NOMO-1 treated with DMSO at 0.1 percent for 48 hours (cell line): ENCODE measurements at regions not wholly inside any gene's neighbourhood (a gene's known extent, or its start where the extent isn't known, plus 50 kb on each side); places are given as distances from the start of the nearest gene placed in this dataset.
A peak's percentile ranks its signal among the peaks of the same experiment; 100 is the strongest.

Experiments used
- DNase-seq: peaks from one replicate; lab custom pipeline; 2025; ENCODE audit not compliant: unreplicated experiment; lab: John Stamatoyannopoulos, UW

DNA sequence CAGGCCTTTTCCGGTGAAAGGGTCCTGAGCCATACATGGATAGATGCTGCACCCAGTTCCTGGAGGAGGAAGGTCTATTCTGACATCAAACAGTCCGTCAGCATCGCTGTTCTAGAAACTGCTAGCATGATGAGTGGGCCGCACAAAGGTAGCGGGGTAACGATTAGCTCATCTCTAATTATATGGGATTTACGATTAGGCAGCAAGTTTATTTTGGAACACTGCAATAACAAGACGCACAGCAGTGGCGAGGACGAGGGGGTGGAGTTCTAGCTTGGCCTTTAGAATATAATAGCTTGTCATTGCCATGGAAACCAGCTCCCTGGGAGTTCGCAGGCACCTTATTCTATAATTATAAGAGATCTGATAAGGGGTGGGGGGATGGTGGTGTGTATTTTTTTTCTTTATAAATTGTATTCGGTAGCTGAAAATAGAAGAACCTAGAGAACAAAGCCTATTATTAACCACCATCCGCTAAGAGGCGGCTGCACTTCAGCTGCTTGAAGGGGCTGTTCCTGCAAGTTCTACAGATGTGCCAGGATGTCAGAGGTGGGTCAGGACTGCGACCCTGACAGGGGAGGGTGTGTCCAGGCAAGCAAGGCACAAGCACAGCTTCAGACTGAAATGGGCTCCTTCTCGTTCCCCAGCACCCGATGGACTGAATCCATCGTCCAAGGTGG lies 311.0 kb downstream of the AGTPBP1 start:
- no peak for DNase-seq

DNA sequence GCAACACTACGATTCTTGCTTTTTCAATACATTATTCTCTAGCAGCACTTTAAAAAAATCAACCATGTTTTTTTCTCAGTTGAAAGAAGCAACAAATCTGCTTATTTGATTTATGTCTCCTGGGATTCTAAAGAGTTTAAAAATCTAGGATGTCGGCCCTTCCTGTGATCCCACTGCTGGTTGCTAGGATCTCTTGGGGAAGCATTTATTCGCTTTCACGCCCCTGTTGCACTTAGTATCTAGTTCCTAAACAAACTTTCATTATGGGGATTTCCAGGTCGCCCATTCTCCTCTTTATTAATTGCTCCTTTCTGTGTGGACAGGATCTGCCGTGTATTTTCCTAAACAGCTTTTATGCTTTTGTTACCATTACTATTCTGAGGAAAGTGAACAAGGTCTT lies 313.5 kb downstream of the AGTPBP1 start:
- no peak for DNase-seq

DNA sequence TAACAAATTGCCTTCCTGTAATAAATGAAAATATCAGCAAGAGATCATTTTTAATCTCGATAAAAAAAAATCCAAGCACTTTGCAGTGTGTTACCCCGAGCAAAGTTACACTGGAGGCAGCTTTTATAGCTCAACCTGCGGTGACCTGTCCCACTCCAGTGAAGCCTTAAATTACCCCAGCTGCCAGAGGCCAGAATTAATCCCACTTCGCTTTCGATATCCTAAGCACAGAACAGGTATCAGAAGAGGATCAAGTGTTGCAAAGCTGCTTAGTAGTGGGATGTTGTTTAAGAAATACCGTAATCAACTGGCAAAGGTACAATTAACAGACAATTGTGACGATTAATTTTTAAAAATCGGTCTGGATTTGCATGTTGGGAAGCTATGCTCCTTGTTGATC lies 314.0 kb downstream of the AGTPBP1 start:
- no peak for DNase-seq

DNA sequence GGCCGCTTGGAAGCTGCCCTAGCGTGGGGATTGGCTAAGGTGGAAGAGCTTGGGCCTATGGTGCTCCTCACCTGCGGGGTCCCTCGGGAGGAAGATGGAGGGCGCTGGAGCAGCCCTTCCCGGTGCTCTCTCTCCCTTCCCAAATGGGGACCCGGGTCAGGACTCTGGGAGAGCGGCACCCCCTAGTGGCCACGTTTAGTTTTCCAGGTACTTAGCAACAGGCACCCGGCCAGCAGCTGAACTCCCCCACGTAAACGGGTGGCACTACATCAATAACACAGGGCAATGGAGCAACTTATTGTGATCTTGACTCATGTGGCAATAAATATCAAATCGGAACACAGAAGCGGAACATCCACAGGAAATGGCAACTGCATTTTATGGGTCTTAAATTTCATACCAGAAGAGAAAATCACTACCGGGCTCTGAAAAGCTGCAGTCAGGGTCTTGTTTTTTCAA lies 316.6 kb downstream of the AGTPBP1 start:
- DNase-seq, result peak; percentile 5

DNA sequence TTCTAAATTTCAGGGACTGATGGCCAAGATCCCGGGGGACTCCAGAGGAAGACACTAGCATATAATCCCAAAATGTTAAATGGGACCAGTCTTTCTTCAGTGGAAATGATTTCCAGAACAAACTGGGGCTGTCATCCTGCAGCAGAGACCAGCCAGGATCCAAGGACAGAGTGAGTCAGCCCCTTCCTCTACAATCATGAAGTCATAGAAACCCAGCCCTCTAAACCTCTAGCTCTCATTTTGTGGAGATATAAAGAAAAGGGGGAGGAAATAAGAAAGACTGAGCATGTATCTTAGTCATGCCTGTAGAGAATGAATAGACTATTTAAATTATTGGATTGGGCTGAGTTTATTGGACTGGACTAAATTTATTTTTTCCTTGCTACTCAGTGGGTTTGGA lies 318.3 kb downstream of the AGTPBP1 start:
- DNase-seq, result no peak

DNA sequence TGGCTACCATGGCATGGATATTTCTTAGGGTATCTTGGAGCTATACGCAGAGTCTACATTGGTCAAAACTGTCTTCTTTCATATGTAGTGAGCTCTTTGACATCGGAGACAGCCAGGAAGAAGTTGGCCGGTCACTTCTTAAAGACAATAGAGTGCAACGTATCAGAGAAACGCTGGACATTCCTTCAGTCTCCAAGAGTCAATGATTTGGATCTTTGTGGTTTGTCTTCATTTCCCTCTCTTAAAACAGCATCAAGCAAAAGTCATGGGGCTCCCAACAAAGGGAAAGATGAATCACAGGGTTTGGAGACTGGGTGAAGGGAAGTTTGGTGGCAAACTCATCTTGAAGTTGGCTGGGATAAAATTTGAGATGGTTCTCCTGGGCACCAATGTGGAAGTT lies 320.1 kb downstream of the AGTPBP1 start:
- DNase-seq, result no peak

DNA sequence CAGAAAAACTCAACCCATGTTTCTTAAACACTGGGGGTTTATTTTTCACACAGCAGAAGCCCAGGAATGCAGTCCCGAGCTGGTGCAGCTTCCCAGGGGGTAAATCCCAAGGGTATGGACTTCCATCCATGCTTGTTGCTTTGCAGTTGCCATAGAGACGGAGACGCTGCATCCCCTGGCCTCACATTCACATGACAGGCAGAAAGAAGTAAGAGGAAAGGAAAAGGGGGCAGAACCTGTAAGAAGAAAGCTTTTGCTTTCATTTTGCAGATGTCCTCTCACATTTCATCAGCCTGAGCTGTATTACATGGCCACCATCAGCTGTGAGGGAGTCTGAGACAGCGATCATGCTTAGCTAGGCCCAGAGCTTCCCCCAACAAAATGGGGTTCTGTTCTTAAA lies 321.0 kb downstream of the AGTPBP1 start:
- DNase-seq, result no peak

DNA sequence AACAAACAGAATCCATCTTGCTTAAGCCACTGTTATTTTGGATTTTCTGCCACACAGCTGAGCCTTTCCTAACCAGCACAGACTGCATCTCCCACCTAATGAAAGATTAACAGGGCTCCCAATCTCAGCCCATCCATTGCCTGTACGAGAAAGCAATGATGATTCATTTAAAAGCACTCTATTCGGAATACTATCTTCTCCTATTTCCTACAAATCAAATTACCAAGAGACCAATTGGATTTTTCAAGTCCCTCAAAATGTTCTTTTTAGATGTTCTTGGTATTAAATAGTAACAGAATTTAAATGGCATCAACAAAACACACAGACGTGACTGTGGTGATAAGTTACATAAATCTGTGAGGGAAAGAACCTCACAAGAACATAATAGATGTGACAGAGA lies 324.1 kb downstream of the AGTPBP1 start:
- DNase-seq, result no peak

DNA sequence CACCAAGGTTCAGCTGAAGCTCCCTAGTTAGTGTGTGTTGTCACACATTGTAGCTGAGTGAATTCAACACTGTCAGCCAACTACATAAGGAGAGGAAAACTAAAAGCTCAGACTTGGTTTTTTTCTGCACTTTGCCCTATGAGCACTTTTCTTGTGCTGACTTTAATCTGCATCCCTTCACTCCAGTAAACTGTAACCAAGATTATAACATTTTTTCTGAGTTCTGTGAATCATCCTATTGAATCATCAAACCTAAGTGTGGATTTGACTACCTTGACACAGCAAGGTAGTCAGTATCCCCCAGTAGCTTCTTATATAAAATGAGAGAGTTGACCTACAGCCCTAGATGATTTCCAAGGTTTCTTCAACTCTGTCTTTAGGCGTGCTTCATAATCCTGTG lies 325.0 kb downstream of the AGTPBP1 start:
- DNase-seq, result no peak

DNA sequence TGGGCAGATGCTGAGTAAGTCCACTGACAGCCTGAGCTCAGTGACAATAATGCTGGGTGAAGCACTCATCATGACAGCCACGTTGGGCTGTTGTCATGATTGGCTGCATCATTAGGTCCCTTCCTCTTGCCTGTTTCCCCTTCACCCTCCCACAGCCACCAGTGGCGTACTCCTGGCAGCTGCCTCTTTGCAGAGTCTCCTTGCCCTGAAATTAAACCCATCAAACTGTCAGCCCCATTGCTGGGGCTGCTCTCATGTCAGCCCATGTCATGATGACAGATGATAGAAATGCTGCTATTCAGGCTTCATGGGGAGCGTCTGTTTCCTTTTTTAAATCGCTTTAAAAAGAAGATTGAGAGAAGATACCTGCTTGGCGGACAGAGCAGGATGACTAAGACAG lies 327.4 kb downstream of the AGTPBP1 start:
- no peak for DNase-seq

DNA sequence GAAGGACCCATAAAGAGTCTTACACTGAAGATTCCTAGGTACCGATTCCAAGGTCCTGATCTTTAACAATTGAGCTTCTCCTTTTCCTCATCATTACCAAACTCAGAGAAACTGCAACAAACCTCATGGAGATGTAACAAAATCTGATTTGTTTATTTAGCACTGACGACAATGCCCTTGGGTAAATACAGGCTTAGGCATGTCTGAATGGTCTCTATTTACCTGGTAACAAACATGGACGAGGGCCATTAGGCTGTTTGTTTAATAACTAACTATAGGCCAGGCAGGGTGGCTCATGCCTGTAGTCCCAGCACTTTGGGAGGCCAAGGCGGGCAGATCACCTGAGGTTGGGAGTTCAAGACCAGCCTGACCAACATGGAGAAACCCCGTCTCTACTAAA lies 333.3 kb downstream of the AGTPBP1 start:
- DNase-seq, result no peak

DNA sequence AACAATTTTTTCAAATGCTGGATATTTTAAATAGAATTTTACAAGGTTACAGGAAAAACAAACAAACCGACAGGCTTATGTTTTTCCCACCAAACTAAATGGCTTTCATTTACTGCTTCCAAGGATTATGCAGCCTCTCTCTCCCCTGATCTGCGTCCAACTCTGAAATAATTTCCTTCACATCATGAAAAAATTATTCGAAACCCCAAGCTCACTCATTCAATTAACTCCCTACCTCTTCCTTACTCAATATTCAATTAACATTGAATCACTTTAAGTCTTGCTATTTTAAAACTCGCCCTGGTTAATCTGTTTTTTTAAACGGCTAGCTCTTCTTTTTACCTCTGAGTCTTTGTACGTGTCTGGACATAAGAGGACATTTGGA lies 336.2 kb downstream of the AGTPBP1 start:
- no peak for DNase-seq

DNA sequence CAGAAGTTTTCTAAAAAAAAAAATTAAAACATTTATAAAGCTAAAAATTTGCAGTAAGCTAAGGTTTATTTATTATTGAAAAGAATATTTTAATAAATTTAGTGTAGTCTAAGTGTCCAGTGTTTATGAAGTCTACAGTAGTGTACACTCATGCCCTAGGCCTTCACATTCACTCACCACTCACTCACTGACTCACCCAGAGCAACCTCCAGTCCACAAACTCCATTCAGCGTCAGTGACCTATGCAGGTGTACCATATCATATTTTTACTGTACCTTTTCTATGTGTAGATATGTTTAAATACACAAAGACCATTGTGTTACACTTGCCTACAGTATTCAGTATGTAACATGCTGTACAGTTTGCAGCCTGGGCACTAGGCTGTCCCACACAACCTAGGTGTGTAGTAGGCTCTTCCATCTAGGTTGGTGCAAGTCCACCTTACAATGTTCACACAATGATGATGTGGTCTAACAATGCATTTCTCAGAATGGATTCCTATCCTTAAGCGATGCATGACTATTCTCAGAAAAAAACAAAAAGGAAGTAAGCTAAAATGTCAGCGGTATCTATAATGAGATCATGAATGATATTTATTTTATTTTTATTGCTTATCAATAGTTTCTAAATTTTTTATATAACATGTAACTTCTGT lies 336.7 kb downstream of the AGTPBP1 start:
- no peak for DNase-seq

DNA sequence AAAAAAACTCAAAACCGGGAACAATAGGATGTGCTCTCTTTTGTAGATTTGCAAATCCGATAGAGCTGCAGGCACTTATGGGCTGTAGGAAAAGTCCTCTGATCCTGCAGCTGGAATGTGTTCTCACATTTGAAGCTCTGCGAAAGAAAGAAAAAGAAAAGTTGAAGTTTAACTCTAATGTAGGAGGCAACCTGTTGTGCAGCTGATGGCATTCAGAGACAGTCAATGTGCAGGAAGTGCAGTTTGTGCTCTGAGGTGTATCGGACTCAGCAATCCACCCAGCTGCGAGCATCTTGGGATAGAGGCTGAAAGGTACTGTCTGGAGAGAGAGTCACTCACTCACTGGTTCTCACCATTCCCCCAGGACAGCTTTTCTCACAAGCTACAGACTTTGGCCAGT lies 339.2 kb downstream of the AGTPBP1 start:
- no peak for DNase-seq

DNA sequence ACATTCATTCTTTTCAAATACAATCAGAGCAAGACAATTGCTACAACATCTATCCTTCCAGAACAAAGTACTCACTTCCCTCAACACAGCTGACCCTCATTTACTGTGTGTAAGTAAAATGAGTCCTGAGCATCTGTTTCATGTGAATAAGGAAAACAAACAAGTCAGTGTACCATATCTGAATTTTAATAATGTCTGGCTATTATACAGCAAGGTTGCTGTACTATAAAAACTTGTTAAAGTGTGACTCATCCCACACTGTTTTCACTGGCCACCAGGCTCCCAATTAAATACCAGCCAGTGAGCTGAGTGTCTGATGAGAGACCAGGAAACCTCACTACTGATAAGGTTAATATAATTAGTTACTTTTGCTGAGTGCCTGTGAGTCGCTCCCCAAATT lies 339.8 kb downstream of the AGTPBP1 start:
- no peak for DNase-seq

DNA sequence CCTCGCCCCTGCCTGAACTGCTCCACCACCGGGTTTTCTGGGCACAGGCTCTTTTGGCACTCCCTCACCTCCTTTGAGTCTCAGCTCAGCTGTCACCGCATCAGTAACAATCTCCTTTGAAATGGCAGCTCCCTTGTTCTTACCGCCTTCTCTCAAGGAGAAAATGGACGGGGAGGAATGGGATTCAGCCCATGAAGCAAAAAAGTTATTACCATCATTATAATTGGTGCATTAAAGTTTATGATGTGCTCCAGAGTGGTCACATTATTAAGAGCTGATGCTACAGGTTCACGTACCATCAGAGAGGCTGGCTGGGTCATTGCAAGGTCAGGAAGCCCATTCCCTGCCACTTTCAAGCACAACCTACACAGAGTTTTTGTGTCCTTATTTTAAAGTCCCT lies 344.7 kb downstream of the AGTPBP1 start:
- no peak for DNase-seq

DNA sequence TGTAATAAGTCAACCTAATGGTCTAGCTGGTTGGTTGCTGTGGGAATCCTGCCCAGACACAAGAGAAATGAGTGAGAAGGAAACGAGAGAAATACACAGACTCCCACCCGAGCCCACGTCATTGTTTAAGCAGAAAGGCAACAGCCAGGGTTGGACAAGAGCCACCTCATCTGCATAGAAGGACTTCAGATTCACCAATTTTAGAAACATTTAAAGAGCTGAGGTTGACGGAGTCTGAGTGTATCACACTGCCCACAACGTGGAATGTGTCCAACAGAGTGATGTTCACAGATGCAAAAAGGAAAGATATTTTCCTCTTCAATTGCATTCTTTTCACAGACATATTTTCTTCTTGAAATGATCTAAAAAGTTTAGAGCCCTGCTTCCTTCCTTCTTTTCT lies 349.5 kb downstream of the AGTPBP1 start:
- no peak for DNase-seq

DNA sequence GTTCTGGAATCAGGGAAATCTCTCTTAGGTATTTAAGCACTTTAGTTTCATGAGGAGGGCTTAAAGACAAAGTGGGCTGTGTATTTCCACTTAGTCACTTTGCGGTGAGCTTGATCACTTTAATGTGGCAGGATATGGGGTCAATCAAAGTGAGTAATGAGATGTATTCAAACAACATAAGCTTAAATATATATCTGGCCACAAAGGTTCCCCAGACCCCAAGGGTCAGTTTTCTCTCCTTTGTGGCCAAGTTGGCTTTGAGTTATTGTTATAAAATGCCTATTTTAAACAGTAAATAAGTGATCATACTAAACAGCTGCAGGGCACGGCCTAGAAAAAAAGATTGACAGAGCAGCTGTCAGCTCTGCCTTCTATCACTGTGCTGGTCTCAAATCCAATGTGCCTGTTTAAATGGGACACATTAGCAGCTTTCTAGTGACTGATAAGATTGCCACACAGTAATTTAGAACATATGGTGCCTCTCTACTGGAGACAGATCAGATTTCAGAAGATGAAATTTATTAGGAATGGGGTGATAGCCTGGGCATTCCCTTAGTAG lies 363.9 kb downstream of the AGTPBP1 start:
- no peak for DNase-seq

DNA sequence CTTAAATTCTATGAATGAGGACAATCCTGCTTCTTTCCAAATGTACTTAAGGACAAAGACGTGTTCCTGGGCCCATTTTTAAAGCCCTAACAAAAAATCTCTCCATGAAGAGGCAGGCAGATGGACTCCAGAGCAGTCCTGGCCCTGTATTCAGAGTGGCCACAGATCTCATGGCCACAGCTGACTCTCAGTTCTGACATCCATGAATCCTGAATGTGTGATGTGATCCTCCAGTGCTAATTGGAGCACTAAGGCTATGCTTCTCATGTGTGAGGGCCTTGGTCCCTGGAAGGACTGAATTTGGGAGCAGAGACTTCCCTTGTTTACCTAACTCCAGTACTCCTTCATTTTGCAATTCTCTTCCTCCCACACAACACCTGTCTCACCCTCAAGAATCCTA lies 373.0 kb downstream of the AGTPBP1 start:
- no peak for DNase-seq

DNA sequence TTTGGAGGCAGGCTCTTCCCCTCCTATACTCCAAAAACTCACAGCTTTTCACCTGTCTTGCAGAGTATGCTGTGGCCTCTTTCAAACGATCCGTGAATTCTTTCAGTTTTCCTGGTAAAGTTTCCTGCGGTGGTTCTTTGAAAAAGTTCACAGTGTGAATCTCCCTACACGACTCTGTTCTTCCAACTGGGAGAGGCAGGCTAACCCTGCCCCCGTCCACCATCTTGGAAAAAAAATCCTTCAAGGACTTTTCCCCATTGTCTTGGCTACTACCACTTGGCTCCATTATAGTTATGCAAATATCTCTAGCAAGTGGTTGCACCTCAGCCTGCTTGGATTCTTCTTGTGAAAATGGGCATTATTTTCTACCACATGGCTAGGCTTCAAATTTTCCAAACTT lies 382.6 kb downstream of the AGTPBP1 start:
- no peak for DNase-seq

DNA sequence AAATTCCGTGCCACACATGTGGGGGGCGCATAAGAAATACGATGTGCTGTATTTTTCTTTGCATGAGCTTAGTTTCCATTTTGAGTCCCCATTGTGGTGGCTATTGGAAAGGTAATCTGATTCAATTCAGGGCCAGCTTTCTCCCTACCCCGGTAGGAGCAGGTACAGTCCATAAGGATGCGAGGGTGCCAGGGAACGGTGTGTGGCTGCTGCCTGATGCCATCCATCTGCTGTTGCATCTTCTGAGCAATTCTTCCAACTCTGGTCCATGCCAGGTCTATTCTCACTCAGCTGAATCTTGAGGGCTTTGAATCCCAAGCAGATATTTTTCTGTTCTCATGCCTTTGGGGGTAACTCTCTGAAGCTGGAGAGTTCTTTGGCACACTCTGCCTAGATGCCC lies 392.7 kb downstream of the AGTPBP1 start:
- no peak for DNase-seq

DNA sequence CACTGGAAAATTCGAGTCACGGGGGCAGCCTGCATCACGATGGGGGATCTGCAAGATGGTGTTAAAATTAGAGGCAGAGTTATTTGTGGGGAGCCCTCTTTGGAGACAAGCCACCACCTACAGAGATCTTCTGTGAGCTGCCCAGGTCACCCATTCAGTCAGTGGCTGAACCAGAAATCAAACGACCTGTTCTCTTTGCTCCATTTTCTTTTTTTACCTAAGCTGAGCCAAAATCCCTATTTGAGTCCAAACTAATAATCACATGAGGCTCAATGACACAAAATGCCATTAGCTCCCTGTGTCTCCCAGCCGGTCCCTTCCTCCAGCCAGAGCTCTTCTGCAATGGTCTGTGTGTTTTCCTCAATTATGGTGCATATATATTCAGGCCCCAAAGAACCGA lies 394.2 kb downstream of the AGTPBP1 start:
- DNase-seq, result no peak

DNA sequence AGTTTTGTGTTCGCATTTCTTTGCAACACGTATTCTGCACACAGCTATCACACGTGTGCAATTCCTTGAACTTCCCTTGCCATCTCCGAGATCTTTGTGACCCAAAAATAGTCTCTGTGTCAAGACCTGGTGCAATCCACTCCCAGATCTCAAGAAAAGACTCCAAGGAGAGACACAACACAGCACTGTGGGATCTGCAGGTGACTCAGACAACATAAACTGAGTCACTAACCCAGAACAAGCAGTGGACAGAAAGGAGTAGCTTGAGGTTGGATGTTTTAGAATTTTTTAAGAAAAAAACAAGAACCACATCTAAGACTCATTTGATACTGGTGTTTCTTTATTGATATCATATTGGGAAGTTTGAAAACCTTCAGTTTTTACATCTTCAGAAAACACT lies 396.9 kb downstream of the AGTPBP1 start:
- DNase-seq, result no peak
